ENCODE measurements at regions not wholly inside any gene's neighbourhood (a gene's known extent, or its start where the extent isn't known, plus 50 kb on each side); places are given as distances from the start of the nearest gene placed in this dataset.

- no peaks in the 10 kb centered on the region for H3K36me3 ChIP-seq
- no peak overlapping the region for H3K27ac ChIP-seq
- 90 to 98% (median 96%) methylated on average over 12 to 17 of the region's 17 CpGs for WGBS, 5 donors
- peaks cover 0 to 25% (median 12%) of the 10 kb centered on the region in 4 donors for H3K9me3 ChIP-seq
- no peak for TF ChIP-seq CTCF (IDR thresholded peaks at IDR 0.05)
- TF ChIP-seq POLR2AphosphoS5 (IDR thresholded peaks at IDR 0.05) = no peak
- no peak for TF ChIP-seq EP300 (IDR thresholded peaks at IDR 0.05)
- TF ChIP-seq POLR2A (IDR thresholded peaks at IDR 0.05) = no peak
- no peaks in the 10 kb centered on the region for H3K4me1 ChIP-seq
- intact Hi-C loops (cut with DNase I; ENCODE audit: low total_unique reads) = no loop called here
- DNase-seq = no peak
- no peak overlapping the region for H3K4me3 ChIP-seq
- no peaks in the 10 kb centered on the region for H3K27me3 ChIP-seq
Observed at GRCh38 chr7:53087274-53087673, 51.8 kb downstream of the POM121L12 start.

GRCh38 chr7:53094191-53094590 is 58.8 kb downstream of the POM121L12 start:
- Histone ChIP-seq H3K4me1 (no peaks in the 10 kb centered on the region), H3K27me3 (no peaks in the 10 kb centered on the region), H3K36me3 (no peaks in the 10 kb centered on the region), H3K4me3 (no peak overlapping the region), H3K27ac (no peak overlapping the region), H3K9me3 (peaks cover 0 to 8% (median 2%) of the 10 kb centered on the region in 4 donors)
- intact Hi-C loops (cut with DNase I; ENCODE audit: low total_unique reads) = no loop called here
- WGBS, 5 donors = 68 to 82% (median 77%) methylated on average over 3 of the region's 3 CpGs
- no peak for DNase-seq
- no peak for TF ChIP-seq POLR2AphosphoS5 (IDR thresholded peaks at IDR 0.05)
- no peak for TF ChIP-seq POLR2A (IDR thresholded peaks at IDR 0.05)

- H3K27me3 ChIP-seq = no peaks in the 10 kb centered on the region
- peaks cover 0 to 8% (median 2%) of the 10 kb centered on the region in 4 donors for H3K9me3 ChIP-seq
- WGBS, 5 donors = 87 to 94% (median 90%) methylated on average over 2 of the region's 2 CpGs
- H3K36me3 ChIP-seq = no peaks in the 10 kb centered on the region
- H3K27ac ChIP-seq = no peak overlapping the region
- H3K4me1 ChIP-seq = no peaks in the 10 kb centered on the region
- DNase-seq = no peak
- intact Hi-C loops (cut with DNase I; ENCODE audit: low total_unique reads) = no loop called here
- no peak for TF ChIP-seq POLR2AphosphoS5 (IDR thresholded peaks at IDR 0.05)
- no peak for TF ChIP-seq CTCF (IDR thresholded peaks at IDR 0.05)
- no peak for TF ChIP-seq POLR2A (IDR thresholded peaks at IDR 0.05)
- no peak for TF ChIP-seq EP300 (IDR thresholded peaks at IDR 0.05)
- no peak overlapping the region for H3K4me3 ChIP-seq
Observed at GRCh38 chr7:53094827-53095226, 59.4 kb downstream of the POM121L12 start.

- WGBS, 5 donors = 24 to 44% (median 38%) methylated on average over 3 of the region's 3 CpGs
- no peaks in the 10 kb centered on the region for H3K27me3 ChIP-seq
- intact Hi-C loops (cut with DNase I; ENCODE audit: low total_unique reads) = no loop called here
- H3K9me3 ChIP-seq = peaks cover 0 to 12% (median 2%) of the 10 kb centered on the region in 4 donors
- no peaks in the 10 kb centered on the region for H3K36me3 ChIP-seq
- no peak overlapping the region for H3K27ac ChIP-seq
- H3K4me1 ChIP-seq = no peaks in the 10 kb centered on the region
- no peak for TF ChIP-seq EP300 (IDR thresholded peaks at IDR 0.05)
- no peak for TF ChIP-seq POLR2AphosphoS5 (IDR thresholded peaks at IDR 0.05)
- TF ChIP-seq CTCF (IDR thresholded peaks at IDR 0.05) = no peak
- TF ChIP-seq POLR2A (IDR thresholded peaks at IDR 0.05) = no peak
- H3K4me3 ChIP-seq = no peak overlapping the region
- DNase-seq = no peak
Observed at GRCh38 chr7:53095731-53096501, 60.5 kb downstream of the POM121L12 start.

- peaks cover 0 to 12% (median 0%) of the 10 kb centered on the region in 4 donors for H3K9me3 ChIP-seq
- H3K4me1 ChIP-seq = no peaks in the 10 kb centered on the region
- no peak for DNase-seq
- H3K27ac ChIP-seq = no peak overlapping the region
- H3K36me3 ChIP-seq = no peaks in the 10 kb centered on the region
- TF ChIP-seq EP300 (IDR thresholded peaks at IDR 0.05) (no peak), POLR2A (IDR thresholded peaks at IDR 0.05) (no peak), CTCF (IDR thresholded peaks at IDR 0.05) (no peak), POLR2AphosphoS5 (IDR thresholded peaks at IDR 0.05) (no peak)
- intact Hi-C loops (cut with DNase I; ENCODE audit: low total_unique reads) = no loop called here
- no peak overlapping the region for H3K4me3 ChIP-seq
- 54 to 77% (median 70%) methylated on average over 4 of the region's 4 CpGs for WGBS, 5 donors
- no peaks in the 10 kb centered on the region for H3K27me3 ChIP-seq
Observed at GRCh38 chr7:53100091-53100490, 64.7 kb downstream of the POM121L12 start.

Data from stomach (tissue), 8 donors.